Adrenal gland (tissue), 5 donors: ENCODE measurements at regions not wholly inside any gene's neighbourhood (a gene's known extent, or its start where the extent isn't known, plus 50 kb on each side); places are given as distances from the start of the nearest gene placed in this dataset.
"Not testable (repeated sequence)": the region's sequence is repeated elsewhere in the genome, so short reads cannot be mapped to it uniquely, and the experiment has no call there.

Experiments
- POLR2A ChIP-seq, 2 donors: fragments of 450-650 bp; IDR thresholded peaks; one replicate each; pipeline ENCODE4 v1.6.1; 2017; ENCODE audit warnings: antibody characterized with exemption in 2 of 2, mild to moderate bottlenecking in 2 of 2, moderate library complexity in 1 of 2
- TF ChIP-seq, protein P1 (sequence below), 6 experiments: fragments of 450-650 bp in 4 of 6; fragments of 200-600 bp in 2 of 6; sonication (generic) in 1 of 6; IDR thresholded peaks; 1 replicate in 5 of 6; 2 replicates in 1 of 6; pipeline versions ENCODE4 v1.5.1 to v1.8.0; 2016 to 2021; ENCODE audit warnings: antibody characterized with exemption in 6 of 6, mild to moderate bottlenecking in 2 of 6, moderate library complexity in 1 of 6
- donor health status: DM: no; HTN: no; CAD: no.

DNA sequence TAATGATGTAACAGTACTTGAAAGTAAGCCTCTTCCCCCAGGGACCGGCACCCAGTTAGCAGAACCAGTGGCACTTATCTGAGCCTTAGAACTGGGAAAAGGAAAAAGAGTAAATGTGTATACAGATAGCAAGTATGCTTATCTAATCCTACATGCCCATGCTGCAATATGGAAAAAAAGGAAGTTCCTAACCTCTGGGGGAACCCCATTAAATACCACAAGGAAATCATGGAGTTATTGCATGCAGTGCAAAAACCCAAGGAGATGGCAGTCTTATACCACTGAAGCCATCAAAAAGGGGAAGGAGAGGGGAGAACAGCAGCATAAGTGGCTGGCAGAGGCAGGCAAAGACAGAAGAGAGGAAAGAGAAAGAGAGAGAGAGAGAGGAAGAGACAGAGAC, 456.8 kb downstream of the PTPRC start:
- not testable (repeated sequence) for TF ChIP-seq POLR2A (IDR thresholded peaks at IDR 0.05)
- TF ChIP-seq, protein P1, sequence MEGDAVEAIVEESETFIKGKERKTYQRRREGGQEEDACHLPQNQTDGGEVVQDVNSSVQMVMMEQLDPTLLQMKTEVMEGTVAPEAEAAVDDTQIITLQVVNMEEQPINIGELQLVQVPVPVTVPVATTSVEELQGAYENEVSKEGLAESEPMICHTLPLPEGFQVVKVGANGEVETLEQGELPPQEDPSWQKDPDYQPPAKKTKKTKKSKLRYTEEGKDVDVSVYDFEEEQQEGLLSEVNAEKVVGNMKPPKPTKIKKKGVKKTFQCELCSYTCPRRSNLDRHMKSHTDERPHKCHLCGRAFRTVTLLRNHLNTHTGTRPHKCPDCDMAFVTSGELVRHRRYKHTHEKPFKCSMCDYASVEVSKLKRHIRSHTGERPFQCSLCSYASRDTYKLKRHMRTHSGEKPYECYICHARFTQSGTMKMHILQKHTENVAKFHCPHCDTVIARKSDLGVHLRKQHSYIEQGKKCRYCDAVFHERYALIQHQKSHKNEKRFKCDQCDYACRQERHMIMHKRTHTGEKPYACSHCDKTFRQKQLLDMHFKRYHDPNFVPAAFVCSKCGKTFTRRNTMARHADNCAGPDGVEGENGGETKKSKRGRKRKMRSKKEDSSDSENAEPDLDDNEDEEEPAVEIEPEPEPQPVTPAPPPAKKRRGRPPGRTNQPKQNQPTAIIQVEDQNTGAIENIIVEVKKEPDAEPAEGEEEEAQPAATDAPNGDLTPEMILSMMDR (IDR thresholded peaks at IDR 0.05) = not testable (repeated sequence)
